Fibroblast of mammary gland (primary cell): ENCODE measurements at regions not wholly inside any gene's neighbourhood (a gene's known extent, or its start where the extent isn't known, plus 50 kb on each side); places are given as distances from the start of the nearest gene placed in this dataset.
A peak's percentile ranks its signal among the peaks of the same experiment; 100 is the strongest.

Source experiments
- DNase-seq: peaks from one replicate; pipeline ENCODE4 v3.0.0-alpha.2; 2010; ENCODE audit warnings: low read depth
- H3K4me3 ChIP-seq: 2 replicates; pipeline ENCODE4 v1.5.1; 2011; ENCODE audit warnings: low read depth, mild to moderate bottlenecking, low read length, moderate library complexity; ENCODE audit not compliant: control insufficient read depth
- CTCF ChIP-seq: conservative IDR thresholded peaks from 2 replicates; pipeline ENCODE4 v1.5.1; 2011; ENCODE audit warnings: low read depth, low read length, inconsistent platforms; ENCODE audit not compliant: control insufficient read depth, insufficient read depth

- no peak overlapping the region for H3K4me3 ChIP-seq
- no peak for DNase-seq
- no peak for TF ChIP-seq CTCF
Observed at GRCh38 chr12:104850781-104851180, 107.3 kb downstream of the SLC41A2 start.

GRCh38 chr12:104846056-104846767 is 111.9 kb downstream of the SLC41A2 start:
- peak; percentile 8 for DNase-seq
- no peak for TF ChIP-seq CTCF
- no peak overlapping the region for H3K4me3 ChIP-seq

- H3K4me3 ChIP-seq = no peak overlapping the region
- TF ChIP-seq CTCF = no peak
Observed at GRCh38 chr12:104844123-104844522, 114.0 kb downstream of the SLC41A2 start.

GRCh38 chr12:104840262-104840661 is 117.8 kb downstream of the SLC41A2 start:
- DNase-seq = no peak
- TF ChIP-seq CTCF = no peak
- H3K4me3 ChIP-seq = no peak overlapping the region

More at GRCh38 chr12:104844123-104844522, 114.0 kb downstream of the SLC41A2 start:
- no peak for DNase-seq

- DNase-seq = no peak
- H3K4me3 ChIP-seq = no peak overlapping the region
- no peak for TF ChIP-seq CTCF
Observed at GRCh38 chr12:104835317-104835716, 122.8 kb downstream of the SLC41A2 start.

GRCh38 chr12:104834607-104835006 is 123.5 kb downstream of the SLC41A2 start:
- TF ChIP-seq CTCF = no peak
- DNase-seq = no peak

More at GRCh38 chr12:104834607-104835006, 123.5 kb downstream of the SLC41A2 start:
- no peak overlapping the region for H3K4me3 ChIP-seq
